ENCODE measurements at regions not wholly inside any gene's neighbourhood (a gene's known extent, or its start where the extent isn't known, plus 50 kb on each side); places are given as distances from the start of the nearest gene placed in this dataset.

DNA sequence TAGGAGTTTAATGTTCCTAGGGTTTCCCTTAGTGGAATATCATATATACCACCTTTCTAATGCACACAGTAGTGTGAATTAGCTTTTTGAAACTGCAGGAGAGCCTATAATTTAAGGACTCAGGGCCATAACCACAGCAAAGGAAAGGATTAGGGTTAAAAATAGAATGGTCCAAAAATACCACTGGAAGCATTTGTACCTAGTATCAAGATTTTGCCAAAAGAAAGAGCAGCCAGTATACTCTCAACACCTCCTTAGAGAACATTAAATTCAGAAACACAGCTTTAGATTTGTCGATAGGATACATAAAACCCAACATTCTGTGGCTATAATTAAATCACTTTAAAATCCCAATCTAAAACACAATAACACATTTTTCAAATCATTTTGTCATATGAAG, 634.9 kb downstream of the EPHA4 start:
- no peaks in the 10 kb centered on the region for H3K79me2 ChIP-seq (ENCODE audit: insufficient read depth, low read length)
- Mint-ChIP-seq H3K27me3 (ENCODE audit: low read depth) (peaks cover 3% of the 10 kb centered on the region; the same call in 1 of the 2 replicates), H3K4me3 (no peak overlapping the region), H3K36me3 (ENCODE audit: insufficient read depth in 1 of 3, low read depth in 3 of 3) (peaks cover 0 to 7% (median 0%) of the 10 kb centered on the region in 3 experiments; a peak in 2 of 7 replicates), H3K9me3 (peaks cover 3 to 7% of the 10 kb centered on the region in 2 experiments; a peak in 3 of 5 replicates), H3K27ac (no peak overlapping the region), H3K4me1 (peaks cover 7 to 10% of the 10 kb centered on the region in 2 experiments)
- H2BK15ac ChIP-seq (ENCODE audit: low read depth, low read length): no peak overlapping the region
- H4K20me1 ChIP-seq (ENCODE audit: control insufficient read depth, insufficient read depth, insufficient read length): no peaks in the 10 kb centered on the region
- no peak overlapping the region for H3T11ph ChIP-seq (ENCODE audit: low read length)
- no peak overlapping the region for H3K18ac ChIP-seq (ENCODE audit: insufficient read length, low read depth, low read length)
- H3K27ac ChIP-seq (ENCODE audit: insufficient read length, low read depth, low read length): no peak overlapping the region
- no peak overlapping the region for H2BK12ac ChIP-seq (ENCODE audit: insufficient read length, low read depth, low read length)
- H3K23me2 ChIP-seq (ENCODE audit: insufficient read length, low read depth, low read length, poor library complexity, severe bottlenecking): no peaks in the 10 kb centered on the region
- H3K9me3 ChIP-seq (ENCODE audit: control insufficient read depth, low read depth, low read length): no peaks in the 10 kb centered on the region
- no CpG with 5 or more reads among the region's 1 CpG for WGBS (ENCODE audit: extremely low coverage, insufficient read length, low lambda C conversion rate)
- no peak overlapping the region for H2BK120ac ChIP-seq (ENCODE audit: low read depth, low read length, poor library complexity, severe bottlenecking)
- no peak overlapping the region for H2BK20ac ChIP-seq (ENCODE audit: low read depth, low read length, poor library complexity, severe bottlenecking)
- H3K9ac ChIP-seq (ENCODE audit: extremely low read depth, insufficient read length, low read length): no peak overlapping the region
- H3K79me1 ChIP-seq (ENCODE audit: insufficient read depth, low read depth, low read length, poor library complexity, severe bottlenecking): no peaks in the 10 kb centered on the region
- H2AK5ac ChIP-seq (ENCODE audit: insufficient read length, low read length): no peak overlapping the region
- no peaks in the 10 kb centered on the region for H3K27me3 ChIP-seq (ENCODE audit: insufficient read depth, low read length)
- H3K4ac ChIP-seq (ENCODE audit: low read depth, low read length): no peak overlapping the region
- no peak overlapping the region for H2BK5ac ChIP-seq (ENCODE audit: insufficient read length, low read length)
- H3K56ac ChIP-seq (ENCODE audit: insufficient read length, low read depth, low read length): no peak overlapping the region
- H4K91ac ChIP-seq (ENCODE audit: insufficient read length, low read depth, low read length): no peak overlapping the region
- no peak overlapping the region for H4K8ac ChIP-seq (replicated peaks; ENCODE audit: insufficient read length, low read depth, low read length)
- H3K23ac ChIP-seq (ENCODE audit: insufficient read length, low read depth, low read length): no peak overlapping the region
- no peak for DNase-seq
- no peak overlapping the region for H4K5ac ChIP-seq (ENCODE audit: insufficient read length, low read depth, low read length)
- H3K4me1 ChIP-seq (ENCODE audit: insufficient read depth, low read length): peaks cover 4% of the 10 kb centered on the region; the same call in 1 of the 2 replicates
- no peak overlapping the region for H3K14ac ChIP-seq (ENCODE audit: insufficient read depth, low read length)
- H3K4me2 ChIP-seq (ENCODE audit: insufficient read depth, insufficient read length, low read length): no peak overlapping the region
- TF ChIP-seq, protein P1, sequence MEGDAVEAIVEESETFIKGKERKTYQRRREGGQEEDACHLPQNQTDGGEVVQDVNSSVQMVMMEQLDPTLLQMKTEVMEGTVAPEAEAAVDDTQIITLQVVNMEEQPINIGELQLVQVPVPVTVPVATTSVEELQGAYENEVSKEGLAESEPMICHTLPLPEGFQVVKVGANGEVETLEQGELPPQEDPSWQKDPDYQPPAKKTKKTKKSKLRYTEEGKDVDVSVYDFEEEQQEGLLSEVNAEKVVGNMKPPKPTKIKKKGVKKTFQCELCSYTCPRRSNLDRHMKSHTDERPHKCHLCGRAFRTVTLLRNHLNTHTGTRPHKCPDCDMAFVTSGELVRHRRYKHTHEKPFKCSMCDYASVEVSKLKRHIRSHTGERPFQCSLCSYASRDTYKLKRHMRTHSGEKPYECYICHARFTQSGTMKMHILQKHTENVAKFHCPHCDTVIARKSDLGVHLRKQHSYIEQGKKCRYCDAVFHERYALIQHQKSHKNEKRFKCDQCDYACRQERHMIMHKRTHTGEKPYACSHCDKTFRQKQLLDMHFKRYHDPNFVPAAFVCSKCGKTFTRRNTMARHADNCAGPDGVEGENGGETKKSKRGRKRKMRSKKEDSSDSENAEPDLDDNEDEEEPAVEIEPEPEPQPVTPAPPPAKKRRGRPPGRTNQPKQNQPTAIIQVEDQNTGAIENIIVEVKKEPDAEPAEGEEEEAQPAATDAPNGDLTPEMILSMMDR (conservative IDR thresholded peaks at IDR 0.05): no peak
- no peak overlapping the region for H2AFZ ChIP-seq (ENCODE audit: low read length)
